Trophoblast cell (in vitro differentiated cells and primary cell): ENCODE measurements at regions not wholly inside any gene's neighbourhood (a gene's known extent, or its start where the extent isn't known, plus 50 kb on each side); places are given as distances from the start of the nearest gene placed in this dataset.
"Not testable (repeated sequence)": the region's sequence is repeated elsewhere in the genome, so short reads cannot be mapped to it uniquely, and the experiment has no call there.

Experiments used
- DNase-seq, 2 donors: peaks; one replicate each; pipeline ENCODE4 v3.0.0-alpha.2; 2016
- H2AFZ ChIP-seq: 2 replicates; pipeline ENCODE4 v1.6.1; 2013; ENCODE audit warnings: low read length, moderate library complexity, mild to moderate bottlenecking; ENCODE audit not compliant: insufficient read depth, poor library complexity
- H2AK5ac ChIP-seq: 2 replicates; pipeline ENCODE4 v1.6.1; 2013; ENCODE audit warnings: mild to moderate bottlenecking, low read length
- H2BK120ac ChIP-seq: 2 replicates; pipeline ENCODE4 v1.6.1; 2013; ENCODE audit warnings: low read length, mild to moderate bottlenecking, moderate library complexity; ENCODE audit not compliant: insufficient read depth, poor library complexity
- H2BK12ac ChIP-seq: 2 replicates; pipeline ENCODE4 v1.6.1; 2013; ENCODE audit warnings: mild to moderate bottlenecking, low read length, moderate library complexity
- H2BK5ac ChIP-seq: 2 replicates; pipeline ENCODE4 v1.6.1; 2013; ENCODE audit warnings: low read length, low read depth, moderate library complexity, mild to moderate bottlenecking; ENCODE audit not compliant: poor library complexity
- H3K14ac ChIP-seq: 2 replicates; pipeline ENCODE4 v1.6.1; 2013; ENCODE audit warnings: mild to moderate bottlenecking, low read length
- H3K18ac ChIP-seq: 2 replicates; pipeline ENCODE4 v1.6.1; 2013; ENCODE audit warnings: mild to moderate bottlenecking, low read length
- H3K23ac ChIP-seq: 2 replicates; pipeline ENCODE4 v1.6.1; 2013; ENCODE audit warnings: low read length
- H3K27ac ChIP-seq: 2 replicates; pipeline ENCODE4 v1.5.1; 2013; ENCODE audit warnings: low read depth, mild to moderate bottlenecking, inconsistent platforms, low read length, moderate library complexity
- H3K27me3 ChIP-seq: 2 replicates; pipeline ENCODE4 v1.6.1; 2013; ENCODE audit warnings: inconsistent platforms, mild to moderate bottlenecking, low read length, moderate library complexity; ENCODE audit not compliant: insufficient read depth
- H3K36me3 ChIP-seq, 2 experiments: 1 replicate in 1 of 2; 2 replicates in 1 of 2; pipeline ENCODE4 v1.6.1; 2013; ENCODE audit warnings: low read length in 2 of 2, mild to moderate bottlenecking in 2 of 2, moderate library complexity in 1 of 2; ENCODE audit not compliant: insufficient read depth in 2 of 2, control insufficient read depth in 1 of 2
- H3K4ac ChIP-seq: 2 replicates; pipeline ENCODE4 v1.6.1; 2013; ENCODE audit warnings: low read depth, mild to moderate bottlenecking, low read length, moderate library complexity
- H3K4me1 ChIP-seq, 2 experiments: 1 replicate in 1 of 2; 2 replicates in 1 of 2; pipeline ENCODE4 v1.6.1; 2013; ENCODE audit warnings: low read length in 2 of 2, mild to moderate bottlenecking in 2 of 2, moderate library complexity in 1 of 2; ENCODE audit not compliant: insufficient read depth in 2 of 2, control insufficient read depth in 1 of 2
- H3K4me2 ChIP-seq: 2 replicates; pipeline ENCODE4 v1.6.1; 2013; ENCODE audit warnings: inconsistent platforms, mild to moderate bottlenecking, low read length, moderate library complexity
- H3K4me3 ChIP-seq: 2 replicates; pipeline ENCODE4 v1.5.1; 2013; ENCODE audit warnings: mild to moderate bottlenecking, low read depth, low read length, inconsistent platforms
- H3K79me1 ChIP-seq: one replicate; pipeline ENCODE4 v1.6.1; 2013; ENCODE audit warnings: low read length
- H3K79me2 ChIP-seq: 2 replicates; pipeline ENCODE4 v1.6.1; 2013; ENCODE audit warnings: low read length, mild to moderate bottlenecking; ENCODE audit not compliant: control insufficient read depth, insufficient read depth, poor library complexity
- H3K9ac ChIP-seq: 2 replicates; pipeline ENCODE4 v1.6.1; 2013; ENCODE audit warnings: mild to moderate bottlenecking, low read length
- H3K9me3 ChIP-seq: 2 replicates; pipeline ENCODE4 v1.6.1; 2013; ENCODE audit warnings: low read depth, mild to moderate bottlenecking, control low read depth, inconsistent platforms, low read length; ENCODE audit not compliant: insufficient read depth
- H4K12ac ChIP-seq: 2 replicates; pipeline ENCODE4 v1.6.1; 2013; ENCODE audit warnings: low read depth, mild to moderate bottlenecking, low read length, moderate library complexity
- H4K8ac ChIP-seq: 2 replicates; pipeline ENCODE4 v1.6.1; 2013; ENCODE audit warnings: low read depth, mild to moderate bottlenecking, low read length, moderate library complexity
- H4K91ac ChIP-seq: one replicate; pipeline ENCODE4 v1.6.1; 2013; ENCODE audit warnings: low read depth, mild to moderate bottlenecking, low read length, moderate library complexity
- WGBS: extraction: QIAGEN DNeasy Blood & Tissue Kit; methylation state at CpG from one replicate; pipeline ENCODE4 v1.1.7; 2013; ENCODE audit warnings: missing lambda C conversion rate; ENCODE audit not compliant: insufficient read length, insufficient coverage; ENCODE audit errors: extremely low coverage; 5-methylcytosine and 5-hydroxymethylcytosine counted together

DNA sequence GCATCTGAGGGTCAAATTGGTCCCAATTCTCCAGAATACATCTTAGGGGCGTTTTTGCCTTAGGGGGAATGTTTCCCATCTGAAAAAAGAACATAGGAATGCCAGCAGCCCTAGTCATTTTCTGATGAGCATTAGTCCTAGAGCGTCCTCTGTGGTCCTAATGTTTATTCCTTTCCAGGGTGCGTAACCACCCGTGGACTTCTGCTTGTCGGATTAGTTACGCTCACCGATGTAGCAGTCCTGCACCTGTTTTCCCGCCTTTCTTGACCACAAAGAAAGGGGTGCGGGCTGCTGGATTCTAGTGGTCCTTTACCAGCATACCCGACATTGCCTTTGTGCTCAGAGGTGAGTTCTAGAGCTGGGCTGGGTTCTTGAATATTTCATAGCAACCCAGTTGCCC is 91.3 kb upstream of the SMAD3 start:
- not testable (repeated sequence) for H3K14ac ChIP-seq, H4K8ac ChIP-seq, H3K4me1 ChIP-seq

GRCh38 chr15:66976106-66976640 is 89.2 kb upstream of the SMAD3 start:
- not testable (repeated sequence) for H3K14ac ChIP-seq, H3K4ac ChIP-seq, H4K91ac ChIP-seq, H2AK5ac ChIP-seq, H3K79me2 ChIP-seq, H3K79me1 ChIP-seq, H3K36me3 ChIP-seq, H3K27me3 ChIP-seq, H4K8ac ChIP-seq, H2BK120ac ChIP-seq, H4K12ac ChIP-seq, H3K9ac ChIP-seq, H2AFZ ChIP-seq, H2BK5ac ChIP-seq, H3K4me1 ChIP-seq, H2BK12ac ChIP-seq, H3K4me3 ChIP-seq, H3K18ac ChIP-seq, DNase-seq, H3K4me2 ChIP-seq, H3K23ac ChIP-seq, H3K27ac ChIP-seq, H3K9me3 ChIP-seq
- no CpG with 5 or more reads among the region's 18 CpGs for WGBS

More for the DNA sequence above, 91.3 kb upstream of the SMAD3 start:
- H2BK12ac ChIP-seq, H3K36me3 ChIP-seq, H2BK5ac ChIP-seq, H2BK120ac ChIP-seq, H3K27ac ChIP-seq, H3K4me3 ChIP-seq, H3K23ac ChIP-seq, H3K18ac ChIP-seq, H3K4me2 ChIP-seq, DNase-seq, H3K4ac ChIP-seq, H3K9me3 ChIP-seq, H4K12ac ChIP-seq, H3K79me2 ChIP-seq, H4K91ac ChIP-seq, H3K79me1 ChIP-seq, H3K27me3 ChIP-seq, H2AFZ ChIP-seq, H3K9ac ChIP-seq, H2AK5ac ChIP-seq: not testable (repeated sequence)
- no CpG with 5 or more reads among the region's 10 CpGs for WGBS

DNA sequence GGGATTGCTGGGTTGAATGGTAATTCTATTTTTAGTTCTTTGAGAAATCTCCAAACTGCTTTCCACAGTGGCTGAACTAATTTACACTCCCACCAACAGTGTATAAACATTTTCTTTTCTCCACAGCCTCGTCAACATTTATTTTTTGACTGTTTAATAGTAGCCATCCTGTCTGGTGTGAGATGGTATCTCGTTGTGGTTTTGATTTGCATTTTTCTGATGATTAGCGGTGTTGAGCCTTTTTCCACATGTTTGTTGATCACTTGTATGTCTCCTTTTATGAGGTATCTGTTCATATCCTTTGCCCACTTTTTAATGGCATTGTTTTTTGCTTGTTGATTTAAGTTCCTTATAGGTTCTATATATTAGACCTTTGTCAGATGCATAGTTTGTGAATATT is 85.1 kb upstream of the SMAD3 start:
- not testable (repeated sequence) for H4K91ac ChIP-seq, H3K14ac ChIP-seq, H3K79me2 ChIP-seq, H3K79me1 ChIP-seq, H2AK5ac ChIP-seq, H3K27ac ChIP-seq, H3K36me3 ChIP-seq, H3K18ac ChIP-seq, H2BK120ac ChIP-seq, H2BK5ac ChIP-seq, H2BK12ac ChIP-seq, H3K4me1 ChIP-seq, H3K27me3 ChIP-seq, H3K9me3 ChIP-seq, H3K4me3 ChIP-seq, DNase-seq, H4K8ac ChIP-seq, H4K12ac ChIP-seq, H3K4me2 ChIP-seq, H3K9ac ChIP-seq, H3K4ac ChIP-seq, H3K23ac ChIP-seq, H2AFZ ChIP-seq
- WGBS, result no CpG with 5 or more reads among the region's 3 CpGs

DNA sequence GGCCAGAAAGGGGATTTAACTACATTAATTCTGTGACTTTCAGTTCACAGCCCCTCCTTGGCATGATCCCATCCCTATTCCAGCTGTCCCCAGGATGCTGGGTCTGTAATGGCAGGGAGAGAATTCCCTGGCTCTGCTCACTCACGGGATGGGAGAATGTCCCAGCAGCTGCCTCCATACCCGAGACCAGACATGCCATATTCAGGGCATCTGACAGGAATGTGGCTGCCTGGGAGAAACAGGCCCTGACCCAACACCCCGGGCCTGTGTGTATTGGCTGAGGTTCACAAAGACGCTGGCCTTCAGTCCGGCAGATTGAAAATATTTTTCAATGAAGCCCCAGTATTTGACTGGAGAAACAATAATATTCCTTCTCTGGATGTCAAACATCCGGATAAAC is 83.6 kb upstream of the SMAD3 start:
- H3K79me2 ChIP-seq, result no peaks in the 10 kb centered on the region
- no peak overlapping the region for H3K27ac ChIP-seq
- no peak overlapping the region for H4K91ac ChIP-seq
- H3K4ac ChIP-seq, result no peak overlapping the region
- H2AK5ac ChIP-seq, result no peak overlapping the region
- H3K79me1 ChIP-seq, result no peaks in the 10 kb centered on the region
- no peak for DNase-seq
- WGBS, result no CpG with 5 or more reads among the region's 6 CpGs
- no peak overlapping the region for H2BK5ac ChIP-seq
- H2AFZ ChIP-seq, result no peak overlapping the region
- H3K27me3 ChIP-seq, result no peaks in the 10 kb centered on the region
- no peak overlapping the region for H3K4me2 ChIP-seq
- H4K12ac ChIP-seq, result no peak overlapping the region
- H3K4me3 ChIP-seq, result no peak overlapping the region
- H3K14ac ChIP-seq, result no peak overlapping the region
- no peak overlapping the region for H3K18ac ChIP-seq
- H3K4me1 ChIP-seq, result no peaks in the 10 kb centered on the region
- H3K36me3 ChIP-seq, result no peaks in the 10 kb centered on the region
- H3K9ac ChIP-seq, result no peak overlapping the region
- no peak overlapping the region for H3K23ac ChIP-seq
- H3K9me3 ChIP-seq, result no peaks in the 10 kb centered on the region
- H2BK12ac ChIP-seq, result no peak overlapping the region
- no peak overlapping the region for H4K8ac ChIP-seq
- H2BK120ac ChIP-seq, result no peak overlapping the region
